ENCODE measurements at regions not wholly inside any gene's neighbourhood (a gene's known extent, or its start where the extent isn't known, plus 50 kb on each side); places are given as distances from the start of the nearest gene placed in this dataset.
"Not testable (repeated sequence)": the region's sequence is repeated elsewhere in the genome, so short reads cannot be mapped to it uniquely, and the experiment has no call there.

DNA sequence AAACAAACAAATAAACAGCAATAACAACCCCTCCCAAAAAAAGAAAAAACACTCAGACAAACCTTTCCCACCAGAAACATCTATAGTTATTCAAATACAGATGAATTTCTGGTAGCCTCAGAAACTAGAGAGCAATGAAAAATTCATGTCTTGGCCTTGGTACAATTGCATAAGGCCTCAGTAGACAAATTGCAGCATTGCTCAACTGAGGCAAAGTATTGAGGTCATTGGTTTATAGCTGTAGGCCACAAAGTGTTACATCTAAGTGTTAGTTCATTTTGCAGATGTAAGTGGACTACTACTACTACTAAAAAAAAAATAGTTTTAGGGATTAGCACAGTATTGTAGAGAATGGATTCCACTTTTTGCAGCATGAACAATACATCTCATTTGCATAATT is 2268.3 kb downstream of the ARAP2 start:
- Mint-ChIP-seq H3K27ac (ENCODE audit: unreplicated experiment) (no peak overlapping the region), H3K4me3 (ENCODE audit: unreplicated experiment) (no peak overlapping the region), H3K9me3 (ENCODE audit: unreplicated experiment) (no peaks in the 10 kb centered on the region), H3K27me3 (ENCODE audit: unreplicated experiment) (no peaks in the 10 kb centered on the region), H3K4me1 (ENCODE audit: unreplicated experiment) (no peaks in the 10 kb centered on the region), H3K36me3 (ENCODE audit: low read depth, unreplicated experiment) (no peaks in the 10 kb centered on the region)
- TF ChIP-seq, protein P1, sequence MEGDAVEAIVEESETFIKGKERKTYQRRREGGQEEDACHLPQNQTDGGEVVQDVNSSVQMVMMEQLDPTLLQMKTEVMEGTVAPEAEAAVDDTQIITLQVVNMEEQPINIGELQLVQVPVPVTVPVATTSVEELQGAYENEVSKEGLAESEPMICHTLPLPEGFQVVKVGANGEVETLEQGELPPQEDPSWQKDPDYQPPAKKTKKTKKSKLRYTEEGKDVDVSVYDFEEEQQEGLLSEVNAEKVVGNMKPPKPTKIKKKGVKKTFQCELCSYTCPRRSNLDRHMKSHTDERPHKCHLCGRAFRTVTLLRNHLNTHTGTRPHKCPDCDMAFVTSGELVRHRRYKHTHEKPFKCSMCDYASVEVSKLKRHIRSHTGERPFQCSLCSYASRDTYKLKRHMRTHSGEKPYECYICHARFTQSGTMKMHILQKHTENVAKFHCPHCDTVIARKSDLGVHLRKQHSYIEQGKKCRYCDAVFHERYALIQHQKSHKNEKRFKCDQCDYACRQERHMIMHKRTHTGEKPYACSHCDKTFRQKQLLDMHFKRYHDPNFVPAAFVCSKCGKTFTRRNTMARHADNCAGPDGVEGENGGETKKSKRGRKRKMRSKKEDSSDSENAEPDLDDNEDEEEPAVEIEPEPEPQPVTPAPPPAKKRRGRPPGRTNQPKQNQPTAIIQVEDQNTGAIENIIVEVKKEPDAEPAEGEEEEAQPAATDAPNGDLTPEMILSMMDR (IDR thresholded peaks at IDR 0.05; ENCODE audit: unreplicated experiment): no peak
- no peak for DNase-seq (ENCODE audit: low spot score)

DNA sequence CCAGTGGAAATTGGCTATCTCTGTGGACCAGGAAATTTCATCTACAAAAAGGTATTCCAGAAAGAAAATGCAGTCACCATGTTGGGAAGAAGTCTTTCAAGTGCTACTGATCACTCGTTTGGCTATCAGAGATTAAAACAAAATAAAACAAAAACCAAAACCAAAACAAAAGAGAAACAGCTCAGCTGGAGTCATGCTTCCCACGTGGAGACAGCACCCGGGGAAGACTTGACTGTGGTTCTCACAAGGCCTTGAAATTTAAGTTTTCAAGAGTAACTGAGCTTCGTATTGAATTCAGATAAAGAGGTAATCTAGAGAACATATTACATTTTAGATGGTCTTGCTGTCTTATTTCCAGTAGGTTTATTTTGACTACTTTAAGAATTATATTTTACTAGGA is 2264.5 kb downstream of the ARAP2 start:
- not testable (repeated sequence) for H3K4me3 Mint-ChIP-seq (ENCODE audit: unreplicated experiment); H3K4me1 Mint-ChIP-seq (ENCODE audit: unreplicated experiment); H3K36me3 Mint-ChIP-seq (ENCODE audit: low read depth, unreplicated experiment); H3K27me3 Mint-ChIP-seq (ENCODE audit: unreplicated experiment); H3K9me3 Mint-ChIP-seq (ENCODE audit: unreplicated experiment); DNase-seq (ENCODE audit: low spot score); H3K27ac Mint-ChIP-seq (ENCODE audit: unreplicated experiment)

DNA sequence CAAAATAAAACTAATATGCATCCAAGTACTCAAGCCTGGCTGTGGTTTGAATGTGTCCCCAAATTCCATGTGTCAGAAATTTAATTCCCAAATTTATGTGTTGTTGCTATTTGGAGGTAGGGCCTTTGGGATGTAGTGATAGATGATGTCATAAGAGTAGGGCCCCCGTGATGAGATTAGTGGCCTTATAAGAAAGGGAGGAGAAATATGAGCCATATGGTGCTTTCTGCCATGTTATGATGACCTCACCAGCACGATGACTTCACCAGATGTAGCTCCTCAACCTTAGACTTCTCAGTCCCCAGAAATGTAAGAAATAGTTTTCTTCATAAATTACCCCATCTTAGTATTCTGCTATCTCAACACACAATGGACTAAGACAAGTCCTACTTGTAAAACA is 2264.0 kb downstream of the ARAP2 start:
- H3K27ac Mint-ChIP-seq (ENCODE audit: unreplicated experiment): no peak overlapping the region
- TF ChIP-seq, protein P1 (IDR thresholded peaks at IDR 0.05; ENCODE audit: unreplicated experiment): no peak
- H3K27me3 Mint-ChIP-seq (ENCODE audit: unreplicated experiment): peaks cover 2% of the 10 kb centered on the region
- no peaks in the 10 kb centered on the region for H3K4me1 Mint-ChIP-seq (ENCODE audit: unreplicated experiment)
- no peaks in the 10 kb centered on the region for H3K9me3 Mint-ChIP-seq (ENCODE audit: unreplicated experiment)
- DNase-seq (ENCODE audit: low spot score): no peak
- no peak overlapping the region for H3K4me3 Mint-ChIP-seq (ENCODE audit: unreplicated experiment)
- H3K36me3 Mint-ChIP-seq (ENCODE audit: low read depth, unreplicated experiment): no peaks in the 10 kb centered on the region

DNA sequence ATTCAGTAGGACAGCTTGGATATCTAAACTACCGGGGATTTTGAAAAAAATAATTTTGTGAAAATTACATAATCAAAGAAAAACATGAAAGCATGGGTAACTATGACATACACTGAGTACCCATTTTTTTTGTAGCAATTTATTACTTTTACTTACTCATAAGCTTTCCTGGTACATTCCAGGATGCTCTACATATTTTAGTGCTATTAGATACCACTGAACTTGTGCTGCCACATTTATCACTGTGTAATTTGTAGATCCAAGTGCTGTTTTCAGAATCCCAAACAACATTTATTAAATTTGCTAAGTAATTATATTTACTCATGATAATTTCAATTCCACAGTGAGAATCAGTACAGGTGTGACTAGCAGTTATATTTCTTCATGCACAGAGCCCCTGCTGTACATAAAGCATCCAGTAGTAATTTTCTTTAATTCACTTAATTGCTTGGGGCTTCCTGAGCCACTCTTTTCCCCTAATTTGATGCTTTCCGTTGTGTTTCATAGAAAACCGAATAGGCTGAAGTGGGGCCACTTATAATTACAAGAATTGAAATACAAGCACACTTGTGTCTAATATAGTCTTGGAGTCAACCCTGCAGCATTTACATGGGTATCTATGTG is 2254.4 kb downstream of the ARAP2 start:
- Mint-ChIP-seq H3K9me3 (ENCODE audit: unreplicated experiment) (no peaks in the 10 kb centered on the region), H3K36me3 (ENCODE audit: low read depth, unreplicated experiment) (no peaks in the 10 kb centered on the region), H3K27ac (ENCODE audit: unreplicated experiment) (no peak overlapping the region), H3K4me1 (ENCODE audit: unreplicated experiment) (no peaks in the 10 kb centered on the region), H3K4me3 (ENCODE audit: unreplicated experiment) (no peak overlapping the region), H3K27me3 (ENCODE audit: unreplicated experiment) (no peaks in the 10 kb centered on the region)
- TF ChIP-seq, protein P1 (IDR thresholded peaks at IDR 0.05; ENCODE audit: unreplicated experiment): no peak
- no peak for DNase-seq (ENCODE audit: low spot score)

DNA sequence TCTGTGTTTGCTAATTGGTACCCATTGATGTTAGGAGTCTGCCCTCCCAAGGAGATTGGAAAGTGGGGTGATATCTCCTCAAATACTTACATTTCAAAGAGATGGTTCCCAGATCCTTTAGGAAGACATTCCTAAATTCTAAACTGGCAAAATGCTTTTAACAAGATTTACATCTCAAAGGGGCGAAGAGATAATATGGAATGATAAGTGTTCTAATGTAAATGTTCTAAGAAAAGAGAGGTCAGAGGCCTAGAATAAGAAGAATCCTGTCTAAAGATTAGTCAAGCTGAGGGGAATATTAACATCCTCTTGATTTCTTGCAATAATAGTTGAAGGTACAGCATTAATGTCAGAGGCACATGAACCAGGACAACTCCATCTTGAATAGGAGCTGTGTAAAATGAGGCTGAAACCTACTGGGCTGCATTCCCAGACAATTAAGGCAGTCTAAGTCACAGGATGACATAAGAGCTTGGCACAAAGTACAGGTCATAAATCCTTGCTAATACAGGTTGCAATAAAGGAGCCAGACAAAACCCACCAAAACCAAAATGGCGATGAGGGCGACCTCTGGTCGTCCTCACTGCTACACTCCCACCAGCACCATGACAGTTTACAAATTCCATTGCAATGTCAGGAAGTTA is 2248.1 kb downstream of the ARAP2 start:
- Mint-ChIP-seq H3K27ac (ENCODE audit: unreplicated experiment) (no peak overlapping the region), H3K4me1 (ENCODE audit: unreplicated experiment) (peaks cover 4% of the 10 kb centered on the region)

More for the DNA sequence above, 2248.1 kb downstream of the ARAP2 start:
- Mint-ChIP-seq H3K9me3 (ENCODE audit: unreplicated experiment) (no peaks in the 10 kb centered on the region), H3K36me3 (ENCODE audit: low read depth, unreplicated experiment) (no peaks in the 10 kb centered on the region), H3K27me3 (ENCODE audit: unreplicated experiment) (no peaks in the 10 kb centered on the region), H3K4me3 (ENCODE audit: unreplicated experiment) (no peak overlapping the region)
- TF ChIP-seq, protein P1 (IDR thresholded peaks at IDR 0.05; ENCODE audit: unreplicated experiment): no peak
- no peak for DNase-seq (ENCODE audit: low spot score)

Data from endothelial cell (in vitro differentiated cells).